T-helper 2 cell treated with Interferon-gamma antibody and Interleukin-4, amounts not matched to agents 5 μg/mL and 100 μg/mL, for 36 hours (primary cell): ENCODE measurements at regions not wholly inside any gene's neighbourhood (a gene's known extent, or its start where the extent isn't known, plus 50 kb on each side); places are given as distances from the start of the nearest gene placed in this dataset.

ENCODE experiments used
- DNase-seq: peaks from one replicate; pipeline ENCODE4 v3.0.0; 2021; ENCODE audit warnings: low spot score
- H3K27ac Mint-ChIP-seq: one replicate; pipeline ENCODE4 v1.8.0; 2021; ENCODE audit warnings: mild to moderate bottlenecking, mixed read lengths
- H3K27me3 Mint-ChIP-seq: one replicate; pipeline ENCODE4 v1.8.0; 2021; ENCODE audit warnings: low read depth, mixed read lengths
- H3K36me3 Mint-ChIP-seq: one replicate; pipeline ENCODE4 v1.8.0; 2021; ENCODE audit warnings: low read depth, mixed read lengths
- H3K4me1 Mint-ChIP-seq: one replicate; pipeline ENCODE4 v1.8.0; 2021; ENCODE audit warnings: low read depth, mixed read lengths
- H3K4me3 Mint-ChIP-seq: one replicate; pipeline ENCODE4 v1.8.0; 2022; ENCODE audit warnings: mild to moderate bottlenecking, moderate library complexity, mixed read lengths
- H3K9me3 Mint-ChIP-seq: one replicate; pipeline ENCODE4 v1.8.0; 2021; ENCODE audit warnings: mixed read lengths

DNA sequence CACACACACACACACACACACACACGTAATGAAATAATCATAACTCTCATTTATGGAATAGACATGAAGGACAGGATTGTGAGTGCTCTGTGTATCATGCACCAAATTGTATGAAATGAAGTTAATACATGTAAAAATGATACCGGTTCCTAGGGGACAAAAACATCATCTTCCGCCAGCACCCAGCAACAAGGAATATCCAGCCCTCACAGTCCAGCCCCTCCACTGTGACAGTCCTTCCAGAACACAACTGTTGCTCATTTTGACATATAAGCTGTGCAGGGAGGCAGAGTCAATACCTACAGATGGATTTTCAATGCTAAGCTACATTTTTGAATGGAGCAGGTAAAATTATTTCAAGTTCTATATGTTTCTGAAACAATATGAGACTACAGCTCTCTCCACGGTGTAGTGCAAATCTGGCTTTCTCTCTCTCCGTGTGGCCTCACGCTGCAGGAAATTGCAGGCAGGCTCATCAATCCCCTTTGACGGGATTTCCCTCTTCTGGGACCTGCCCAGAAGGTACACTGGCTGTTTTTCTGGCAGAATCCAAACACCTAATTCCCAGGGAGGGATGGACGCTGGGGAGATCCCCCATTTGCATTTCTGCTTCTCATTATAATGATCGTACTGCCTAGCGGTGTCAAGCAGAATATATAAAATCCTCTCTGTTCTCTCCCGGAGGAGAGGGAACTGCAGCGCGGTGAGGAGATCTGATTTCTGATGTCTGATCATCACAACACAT is 494.0 kb downstream of the LIG4 start:
- no peaks in the 10 kb centered on the region for H3K36me3 Mint-ChIP-seq
- H3K4me1 Mint-ChIP-seq, result no peaks in the 10 kb centered on the region
- H3K27ac Mint-ChIP-seq, result no peak overlapping the region
- H3K27me3 Mint-ChIP-seq, result no peaks in the 10 kb centered on the region
- DNase-seq, result no peak
- peaks cover 27% of the 10 kb centered on the region for H3K9me3 Mint-ChIP-seq
- H3K4me3 Mint-ChIP-seq, result no peak overlapping the region

DNA sequence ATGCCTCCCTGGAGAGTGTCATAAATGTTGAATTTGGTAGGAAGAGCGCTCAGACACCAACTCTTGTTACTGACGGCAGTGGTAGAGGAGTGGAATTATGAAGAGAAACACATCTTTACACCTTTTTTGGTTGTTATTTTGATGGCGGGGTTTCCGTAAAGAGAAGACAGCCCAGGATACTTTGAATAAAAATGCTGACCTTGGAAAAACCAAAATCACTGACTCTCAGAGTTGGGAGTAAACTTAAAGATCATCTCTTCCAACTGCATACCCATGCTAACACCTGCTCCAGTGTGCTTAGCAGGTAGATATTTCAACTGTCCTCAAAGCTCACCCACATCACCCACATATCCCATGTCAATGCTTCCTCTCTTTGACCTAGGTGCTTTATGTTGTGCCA is 498.6 kb downstream of the LIG4 start:
- H3K27me3 Mint-ChIP-seq, result no peaks in the 10 kb centered on the region
- no peak overlapping the region for H3K4me3 Mint-ChIP-seq
- H3K4me1 Mint-ChIP-seq, result no peaks in the 10 kb centered on the region
- no peak overlapping the region for H3K27ac Mint-ChIP-seq
- DNase-seq, result no peak
- H3K9me3 Mint-ChIP-seq, result peaks cover 27% of the 10 kb centered on the region
- no peaks in the 10 kb centered on the region for H3K36me3 Mint-ChIP-seq

DNA sequence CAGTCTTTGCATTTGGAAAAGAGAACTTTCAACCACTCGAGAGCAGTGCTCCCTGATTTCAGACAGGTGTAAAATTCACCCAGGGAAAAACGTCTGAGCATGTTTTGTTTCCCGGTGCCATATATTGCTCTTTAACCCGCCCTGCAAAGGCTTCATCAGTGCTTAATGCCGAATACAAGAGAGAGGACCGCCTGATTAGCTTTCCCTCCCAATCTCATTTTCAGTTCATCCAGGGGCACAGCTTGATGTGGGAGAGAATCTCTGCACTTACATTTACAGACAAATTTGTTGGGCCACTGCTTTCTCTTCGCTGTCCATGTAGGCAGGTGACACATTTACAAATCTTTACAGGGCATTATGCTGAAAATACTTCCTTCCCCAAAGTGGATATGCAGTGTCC is 499.1 kb downstream of the LIG4 start:
- no peak for DNase-seq
- Mint-ChIP-seq H3K27me3 (no peaks in the 10 kb centered on the region), H3K9me3 (peaks cover 27% of the 10 kb centered on the region), H3K4me1 (no peaks in the 10 kb centered on the region), H3K4me3 (no peak overlapping the region), H3K36me3 (no peaks in the 10 kb centered on the region), H3K27ac (no peak overlapping the region)

DNA sequence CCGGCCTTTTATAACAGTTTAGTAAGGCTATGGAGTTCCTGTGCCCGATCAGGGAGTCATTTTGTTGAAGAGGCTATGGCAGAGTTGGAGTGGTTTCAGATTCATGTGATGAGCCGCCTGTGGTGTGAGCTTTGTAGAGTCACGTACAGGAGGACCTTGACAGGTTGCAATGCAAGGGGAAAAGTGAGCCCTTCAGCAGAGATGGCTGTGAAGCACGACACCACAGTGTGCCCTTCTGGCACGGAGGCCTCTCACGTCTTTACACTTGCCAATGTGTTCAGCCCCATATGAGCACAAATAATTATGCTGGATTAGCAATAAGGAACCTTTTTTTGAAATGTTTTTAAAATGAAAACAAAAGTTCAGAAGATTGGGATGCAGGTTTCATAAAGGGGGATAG is 499.8 kb downstream of the LIG4 start:
- Mint-ChIP-seq H3K27ac (no peak overlapping the region), H3K4me3 (no peak overlapping the region), H3K4me1 (no peaks in the 10 kb centered on the region), H3K36me3 (no peaks in the 10 kb centered on the region), H3K27me3 (no peaks in the 10 kb centered on the region), H3K9me3 (peaks cover 24% of the 10 kb centered on the region)
- DNase-seq, result no peak

DNA sequence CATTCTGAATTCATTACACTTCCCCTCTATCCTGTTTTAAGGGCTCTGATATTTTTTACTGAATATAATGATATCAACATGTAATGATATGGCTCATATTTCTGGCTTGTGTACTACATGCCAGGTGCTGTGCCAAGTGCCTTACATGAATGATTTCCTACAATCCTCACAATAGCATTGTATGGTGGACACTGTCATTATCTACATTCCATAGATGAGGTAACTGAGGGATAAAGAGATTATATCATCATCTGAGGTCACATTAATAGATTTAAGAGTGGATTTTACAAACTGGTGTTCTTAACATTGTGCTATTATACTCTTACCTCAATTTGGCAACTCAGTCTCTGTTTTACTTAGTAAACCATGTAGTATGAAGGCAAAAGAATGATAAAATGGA is 502.0 kb downstream of the LIG4 start:
- H3K36me3 Mint-ChIP-seq, result no peaks in the 10 kb centered on the region
- H3K4me3 Mint-ChIP-seq, result no peak overlapping the region
- no peak overlapping the region for H3K27ac Mint-ChIP-seq
- DNase-seq, result no peak
- H3K27me3 Mint-ChIP-seq, result no peaks in the 10 kb centered on the region
- H3K9me3 Mint-ChIP-seq, result peaks cover 13% of the 10 kb centered on the region
- no peaks in the 10 kb centered on the region for H3K4me1 Mint-ChIP-seq

DNA sequence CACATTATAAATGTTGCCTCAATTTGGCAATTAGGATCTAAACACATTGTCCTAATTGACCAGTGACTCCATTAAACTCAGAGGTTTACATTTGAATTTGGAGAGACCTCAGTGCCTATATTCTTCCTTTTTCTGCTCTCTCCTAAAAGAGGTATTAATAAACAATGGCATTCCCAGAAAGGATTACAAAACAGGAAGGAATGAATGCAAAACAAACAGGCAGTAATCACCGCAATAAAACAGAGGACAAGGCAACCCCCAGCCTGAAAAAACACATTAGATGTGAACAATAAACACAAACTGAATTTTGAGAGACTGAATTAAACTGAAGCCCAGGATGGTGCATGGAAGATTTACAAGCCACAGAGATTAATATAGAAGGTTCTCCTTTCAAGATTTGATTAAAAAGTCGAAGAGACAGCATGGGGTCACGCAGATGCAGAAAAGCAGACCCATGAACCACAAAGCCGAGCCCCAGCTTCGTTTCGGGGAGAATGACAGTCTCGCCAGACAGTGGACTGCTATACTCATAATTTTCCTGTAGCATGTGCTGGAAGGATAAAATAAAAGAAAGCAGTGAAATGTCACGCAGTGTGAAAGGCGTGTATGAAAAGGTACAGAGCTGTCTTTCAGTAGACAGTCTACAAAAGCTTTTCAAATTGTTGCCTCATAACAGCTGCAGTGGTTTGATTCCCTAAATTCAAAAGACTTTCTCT is 503.0 kb downstream of the LIG4 start:
- Mint-ChIP-seq H3K36me3 (no peaks in the 10 kb centered on the region), H3K4me3 (no peak overlapping the region), H3K27ac (no peak overlapping the region), H3K27me3 (no peaks in the 10 kb centered on the region), H3K4me1 (no peaks in the 10 kb centered on the region), H3K9me3 (peaks cover 12% of the 10 kb centered on the region)
- no peak for DNase-seq

DNA sequence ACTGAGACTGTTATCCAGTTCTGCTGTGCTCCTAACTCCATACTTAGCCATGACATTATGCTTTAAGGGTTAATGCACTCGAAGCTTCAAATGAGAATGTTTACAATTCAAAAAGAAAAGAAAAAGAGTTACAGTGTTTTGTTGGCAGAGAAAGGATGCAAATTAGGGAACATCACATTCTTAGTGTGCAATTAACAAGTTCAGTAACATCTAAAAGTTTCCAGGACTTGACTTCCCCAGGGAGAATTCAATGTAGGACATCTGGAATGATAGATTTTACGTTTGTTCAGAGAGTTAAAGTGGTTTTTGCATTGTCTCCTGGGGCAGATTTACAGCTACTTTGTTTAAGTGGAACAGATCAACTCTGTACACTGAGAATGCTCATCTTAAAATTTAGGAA is 525.2 kb downstream of the LIG4 start:
- Mint-ChIP-seq H3K4me3 (no peak overlapping the region), H3K27ac (no peak overlapping the region), H3K36me3 (no peaks in the 10 kb centered on the region), H3K9me3 (peaks cover 8% of the 10 kb centered on the region), H3K4me1 (no peaks in the 10 kb centered on the region), H3K27me3 (no peaks in the 10 kb centered on the region)
- no peak for DNase-seq

DNA sequence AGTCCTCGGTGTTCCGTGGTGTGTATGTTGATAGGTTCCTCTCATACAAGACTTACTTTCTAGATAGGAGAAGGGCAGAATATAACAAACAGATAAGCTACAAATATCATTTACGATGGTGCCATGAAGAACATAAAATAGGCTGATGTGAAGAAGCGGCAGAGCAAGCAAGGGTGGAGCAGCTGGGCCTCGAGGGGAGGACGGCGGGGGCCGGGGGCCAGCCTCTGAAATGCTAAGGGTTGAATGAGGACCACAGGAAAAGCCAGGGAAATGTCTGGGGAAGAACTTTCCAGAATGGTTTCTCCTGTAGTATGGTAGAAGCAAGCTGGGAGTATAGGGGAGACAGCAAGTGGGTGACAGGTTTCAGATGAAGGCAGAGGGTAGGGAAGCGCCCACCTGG is 529.5 kb downstream of the LIG4 start:
- no peaks in the 10 kb centered on the region for H3K27me3 Mint-ChIP-seq
- H3K4me1 Mint-ChIP-seq, result no peaks in the 10 kb centered on the region
- H3K27ac Mint-ChIP-seq, result no peak overlapping the region
- H3K36me3 Mint-ChIP-seq, result no peaks in the 10 kb centered on the region
- no peak for DNase-seq
- no peak overlapping the region for H3K4me3 Mint-ChIP-seq
- peaks cover 13% of the 10 kb centered on the region for H3K9me3 Mint-ChIP-seq

DNA sequence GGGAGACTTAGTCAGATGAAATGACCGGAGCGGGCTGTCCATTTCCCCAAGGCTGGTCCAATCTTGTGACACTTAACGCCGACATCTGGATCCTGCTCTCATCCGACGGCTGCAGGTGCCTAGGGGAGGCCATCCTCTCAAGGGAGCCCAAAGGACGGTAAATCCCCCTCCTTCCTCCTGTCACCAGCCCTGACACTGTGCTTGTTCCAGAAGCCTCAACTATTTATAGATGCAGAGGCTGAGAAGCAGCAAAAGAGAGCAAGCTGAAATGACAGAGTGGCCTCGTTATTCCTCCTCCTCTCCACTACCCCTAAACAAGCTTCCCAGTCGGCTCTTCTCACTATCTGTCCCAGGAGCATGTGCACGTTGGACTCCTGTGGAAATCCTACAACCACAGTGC is 533.7 kb downstream of the LIG4 start:
- no peak overlapping the region for H3K27ac Mint-ChIP-seq
- H3K9me3 Mint-ChIP-seq, result peaks cover 14% of the 10 kb centered on the region
- DNase-seq, result no peak
- no peaks in the 10 kb centered on the region for H3K27me3 Mint-ChIP-seq
- no peak overlapping the region for H3K4me3 Mint-ChIP-seq
- H3K36me3 Mint-ChIP-seq, result no peaks in the 10 kb centered on the region
- no peaks in the 10 kb centered on the region for H3K4me1 Mint-ChIP-seq

DNA sequence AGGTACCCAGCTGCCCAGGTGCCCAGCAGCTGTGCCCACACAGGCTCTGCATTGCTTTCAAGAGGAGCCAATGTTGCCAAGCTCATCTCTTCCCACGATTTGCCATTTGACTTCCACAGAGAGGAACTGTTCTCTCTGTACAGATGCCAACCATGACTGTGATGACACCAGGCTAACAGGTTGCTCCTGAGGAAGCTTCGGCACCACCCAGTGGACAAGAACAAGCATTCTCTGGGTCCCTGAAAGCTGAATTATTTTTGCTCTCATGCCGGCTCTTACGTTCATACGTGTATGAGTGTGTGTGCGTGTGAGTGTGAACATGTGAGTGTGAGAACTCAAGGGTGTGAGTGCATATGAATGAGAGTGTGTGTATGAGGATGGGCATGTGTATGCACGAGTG is 535.2 kb downstream of the LIG4 start:
- Mint-ChIP-seq H3K36me3 (no peaks in the 10 kb centered on the region), H3K27ac (no peak overlapping the region), H3K9me3 (peaks cover 13% of the 10 kb centered on the region), H3K27me3 (no peaks in the 10 kb centered on the region), H3K4me3 (no peak overlapping the region), H3K4me1 (no peaks in the 10 kb centered on the region)
- DNase-seq, result no peak

DNA sequence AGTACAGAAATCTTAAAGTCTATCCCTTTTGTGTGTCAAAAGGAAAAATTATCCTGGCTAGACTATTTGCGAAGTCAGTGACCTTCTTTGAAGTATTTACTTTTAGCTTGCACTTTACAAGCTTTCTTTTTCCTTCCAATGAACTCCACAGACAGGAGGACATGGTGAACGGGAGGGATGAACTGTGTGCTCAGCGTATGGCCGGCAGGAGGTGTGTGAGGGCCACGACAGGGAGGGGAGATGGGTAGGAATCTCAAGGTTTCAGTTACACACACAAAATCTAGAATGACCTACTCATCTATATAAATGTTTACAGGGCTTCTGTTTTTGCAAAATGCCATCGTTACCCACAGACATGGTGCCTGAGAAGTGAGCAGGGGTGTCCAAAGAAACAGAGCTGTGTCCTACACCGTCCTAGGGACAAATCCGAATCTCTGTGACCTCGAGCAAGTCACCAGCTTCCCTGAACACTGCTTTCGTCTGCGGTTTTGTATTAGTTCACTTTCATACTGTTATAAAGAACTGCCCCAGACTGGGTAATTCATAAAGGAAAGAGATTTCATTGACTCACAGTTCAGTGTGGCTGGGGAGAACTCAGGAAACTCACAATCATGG is 537.2 kb downstream of the LIG4 start:
- Mint-ChIP-seq H3K4me1 (no peaks in the 10 kb centered on the region), H3K9me3 (peaks cover 19% of the 10 kb centered on the region), H3K4me3 (no peak overlapping the region), H3K36me3 (no peaks in the 10 kb centered on the region), H3K27ac (no peak overlapping the region), H3K27me3 (no peaks in the 10 kb centered on the region)
- no peak for DNase-seq

DNA sequence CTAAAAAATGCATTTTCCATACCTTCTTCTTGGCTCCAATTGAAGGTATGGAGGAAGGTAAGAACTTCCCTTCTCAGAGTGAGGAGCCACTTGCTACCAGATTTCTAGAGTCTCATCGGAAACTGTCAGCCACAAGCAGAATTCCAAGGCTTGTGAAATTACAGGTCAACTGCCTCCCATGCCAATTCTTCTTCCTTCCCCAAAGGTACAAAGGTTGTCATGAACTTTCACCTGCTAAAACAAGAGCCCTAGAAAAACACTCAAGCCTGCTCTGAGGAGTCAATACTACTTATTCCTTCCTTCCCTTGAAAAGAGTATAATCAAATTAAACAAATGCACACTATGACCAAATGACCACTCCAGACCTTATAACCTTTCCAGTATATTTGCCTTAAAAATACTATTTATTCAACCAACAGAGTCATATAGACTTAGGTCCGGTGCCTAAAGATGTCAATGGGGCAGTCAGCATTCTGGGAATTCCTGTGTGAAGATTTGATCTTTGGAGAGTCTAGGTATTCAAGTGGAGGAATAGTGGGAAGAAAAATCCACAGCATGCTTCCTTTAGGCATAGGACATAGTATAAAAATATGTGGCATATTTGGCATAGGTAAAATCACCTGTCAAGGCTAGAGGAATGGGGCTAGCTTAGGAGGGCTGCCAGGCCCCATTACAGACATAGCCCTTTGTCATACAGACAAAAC is 539.3 kb downstream of the LIG4 start:
- no peak overlapping the region for H3K4me3 Mint-ChIP-seq
- no peak overlapping the region for H3K27ac Mint-ChIP-seq
- no peaks in the 10 kb centered on the region for H3K4me1 Mint-ChIP-seq
- no peaks in the 10 kb centered on the region for H3K36me3 Mint-ChIP-seq
- peaks cover 27% of the 10 kb centered on the region for H3K9me3 Mint-ChIP-seq
- no peak for DNase-seq
- H3K27me3 Mint-ChIP-seq, result no peaks in the 10 kb centered on the region

DNA sequence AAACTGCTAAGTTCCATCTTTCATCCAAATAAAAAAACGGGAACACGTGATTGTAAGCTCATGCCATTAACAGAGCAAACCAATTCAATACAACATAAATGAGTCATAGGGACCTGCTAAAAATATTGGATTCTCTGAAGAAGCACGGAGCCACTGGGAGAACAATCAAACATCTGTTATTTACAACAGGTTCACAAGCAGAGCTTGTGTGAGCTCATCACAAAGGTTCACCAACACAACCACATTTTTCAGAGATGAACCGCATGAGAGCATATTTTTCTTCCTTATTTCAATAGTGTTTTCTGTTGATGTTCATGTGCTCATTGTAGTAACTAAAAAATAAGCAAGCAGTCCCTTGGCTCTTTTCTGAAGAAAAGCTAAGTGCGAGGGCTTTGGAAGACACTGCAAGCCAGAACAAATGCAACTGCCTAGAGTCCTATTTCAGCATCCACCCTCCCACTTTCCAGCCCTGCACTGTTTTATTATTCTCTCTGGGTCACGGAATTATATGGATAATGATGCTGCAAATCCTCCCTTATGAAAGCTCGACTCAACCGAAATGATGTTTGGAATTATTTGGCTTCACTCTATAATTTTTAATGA is 545.8 kb downstream of the LIG4 start:
- Mint-ChIP-seq H3K36me3 (no peaks in the 10 kb centered on the region), H3K4me1 (no peaks in the 10 kb centered on the region), H3K4me3 (no peak overlapping the region), H3K27ac (no peak overlapping the region), H3K27me3 (no peaks in the 10 kb centered on the region), H3K9me3 (peaks cover 20% of the 10 kb centered on the region)
- no peak for DNase-seq
